Mucosa of rectum (tissue), 2 donors: ENCODE measurements at regions not wholly inside any gene's neighbourhood (a gene's known extent, or its start where the extent isn't known, plus 50 kb on each side); places are given as distances from the start of the nearest gene placed in this dataset.

Experiments
- H3K27ac ChIP-seq, 2 donors: one replicate each; pipeline ENCODE4 v1.7.0; 2013; ENCODE audit warnings: inconsistent platforms in 2 of 2, low read depth in 2 of 2, low read length in 2 of 2
- H3K27me3 ChIP-seq, 2 donors: one replicate each; pipeline ENCODE4 v1.7.0; 2013; ENCODE audit warnings: low read length in 2 of 2; ENCODE audit not compliant: control insufficient read depth in 2 of 2, insufficient read depth in 2 of 2
- H3K36me3 ChIP-seq, 2 donors: one replicate each; pipeline ENCODE4 v1.7.0; 2013; ENCODE audit warnings: low read length in 2 of 2; ENCODE audit not compliant: control insufficient read depth in 2 of 2, insufficient read depth in 2 of 2
- H3K4me1 ChIP-seq, 2 donors: one replicate each; pipeline ENCODE4 v1.7.0; 2013; ENCODE audit warnings: low read length in 2 of 2, mild to moderate bottlenecking in 1 of 2; ENCODE audit not compliant: control insufficient read depth in 2 of 2, insufficient read depth in 2 of 2
- H3K4me3 ChIP-seq, 2 donors: one replicate each; pipeline ENCODE4 v1.7.0; 2013; ENCODE audit warnings: low read length in 2 of 2
- H3K9ac ChIP-seq, 2 donors: one replicate each; pipeline ENCODE4 v1.7.0; 2013; ENCODE audit warnings: low read length in 2 of 2, low read depth in 1 of 2, mild to moderate bottlenecking in 1 of 2
- H3K9me3 ChIP-seq, 2 donors: one replicate each; pipeline ENCODE4 v1.7.0; 2013; ENCODE audit warnings: low read length in 2 of 2; ENCODE audit not compliant: control insufficient read depth in 2 of 2
- donor health status: healthy.
- donor health status: Normal muscosa, but diverticular disease.

- Histone ChIP-seq H3K9me3 (peaks cover 0 to 5% of the 10 kb centered on the region in 2 donors), H3K4me3 (no peak overlapping the region), H3K27ac (no peak overlapping the region), H3K27me3 (no peaks in the 10 kb centered on the region), H3K4me1 (no peaks in the 10 kb centered on the region), H3K36me3 (no peaks in the 10 kb centered on the region), H3K9ac (no peak overlapping the region)
These were observed 696.5 kb upstream of the CDH9 start for GRCh38 chr5:27734838-27735237.

- H3K27ac ChIP-seq: no peak overlapping the region
- no peaks in the 10 kb centered on the region for H3K4me1 ChIP-seq
- no peak overlapping the region for H3K4me3 ChIP-seq
- peaks cover 0 to 5% of the 10 kb centered on the region in 2 donors for H3K9me3 ChIP-seq
- H3K9ac ChIP-seq: no peak overlapping the region
- H3K27me3 ChIP-seq: no peaks in the 10 kb centered on the region
- no peaks in the 10 kb centered on the region for H3K36me3 ChIP-seq
These were observed 694.9 kb upstream of the CDH9 start for GRCh38 chr5:27733237-27733636.

GRCh38 chr5:27727254-27727653 is 688.9 kb upstream of the CDH9 start:
- Histone ChIP-seq H3K4me1 (no peaks in the 10 kb centered on the region), H3K27ac (no peak overlapping the region), H3K36me3 (no peaks in the 10 kb centered on the region), H3K27me3 (no peaks in the 10 kb centered on the region), H3K4me3 (no peak overlapping the region), H3K9me3 (no peaks in the 10 kb centered on the region), H3K9ac (no peak overlapping the region)

DNA sequence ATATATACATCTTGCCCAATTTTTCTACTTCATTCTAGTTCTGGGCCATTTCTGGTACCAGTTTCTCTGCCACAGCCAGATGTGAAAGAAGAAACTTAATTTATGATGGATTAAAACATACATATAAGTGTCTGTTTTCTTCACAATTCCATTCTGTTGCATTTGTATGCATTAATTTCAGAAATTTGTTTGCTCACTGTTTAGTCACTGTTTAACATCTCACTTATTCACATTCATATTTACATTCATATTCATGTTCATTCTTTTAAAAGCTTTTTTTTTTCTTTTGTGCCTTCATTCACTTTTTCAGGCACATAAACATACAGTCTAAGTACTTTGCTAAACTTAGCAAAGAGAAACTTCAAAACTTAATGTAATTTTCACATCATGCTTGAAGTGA is 684.0 kb upstream of the CDH9 start:
- Histone ChIP-seq H3K9ac (no peak overlapping the region), H3K9me3 (no peaks in the 10 kb centered on the region), H3K27me3 (no peaks in the 10 kb centered on the region), H3K27ac (no peak overlapping the region), H3K4me3 (no peak overlapping the region), H3K36me3 (no peaks in the 10 kb centered on the region), H3K4me1 (no peaks in the 10 kb centered on the region)

DNA sequence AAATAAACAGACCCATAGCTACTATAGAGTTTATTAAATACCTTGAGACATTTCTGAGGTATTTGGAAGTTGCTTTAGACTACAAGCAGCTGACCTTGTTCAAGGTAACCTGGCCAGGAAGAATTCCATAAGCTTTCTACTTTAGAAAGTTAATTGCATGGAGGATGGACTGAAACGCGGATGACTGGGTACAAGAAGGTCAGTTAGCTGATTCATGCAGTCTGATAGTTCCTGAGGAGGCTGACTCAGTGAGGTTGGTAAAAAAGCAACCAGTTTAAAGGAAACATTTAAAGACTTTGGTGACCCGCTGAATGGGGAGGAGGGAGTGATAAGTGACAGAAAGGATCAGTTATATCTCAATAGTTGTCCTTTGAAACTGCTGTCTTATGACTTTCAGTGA is 670.1 kb upstream of the CDH9 start:
- H3K27me3 ChIP-seq: no peaks in the 10 kb centered on the region
- H3K4me1 ChIP-seq: no peaks in the 10 kb centered on the region
- no peaks in the 10 kb centered on the region for H3K36me3 ChIP-seq
- H3K9me3 ChIP-seq: peaks cover 0 to under 1% of the 10 kb centered on the region in 2 donors
- H3K27ac ChIP-seq: no peak overlapping the region
- H3K9ac ChIP-seq: no peak overlapping the region
- no peak overlapping the region for H3K4me3 ChIP-seq

DNA sequence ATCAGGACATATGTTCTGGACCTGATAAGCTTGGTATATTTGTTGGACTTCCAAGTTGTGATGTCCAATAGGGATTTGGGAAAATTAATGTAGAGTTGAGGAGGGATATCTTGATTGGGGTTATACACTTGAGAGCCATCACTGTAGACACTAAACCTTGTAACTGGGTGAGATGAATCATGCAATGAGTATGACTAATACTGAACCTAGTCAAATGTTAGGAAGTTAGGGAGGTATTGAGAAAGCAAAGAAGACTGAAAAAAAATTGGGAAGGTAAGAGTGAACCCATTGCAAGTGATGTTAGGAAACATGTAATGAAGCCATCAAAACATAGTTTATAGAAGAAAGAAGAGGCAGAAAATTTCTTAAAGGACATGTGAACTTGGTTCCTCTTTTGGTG is 668.4 kb upstream of the CDH9 start:
- H3K9ac ChIP-seq: no peak overlapping the region
- no peak overlapping the region for H3K4me3 ChIP-seq
- no peaks in the 10 kb centered on the region for H3K4me1 ChIP-seq
- no peaks in the 10 kb centered on the region for H3K36me3 ChIP-seq
- no peaks in the 10 kb centered on the region for H3K27me3 ChIP-seq
- no peak overlapping the region for H3K27ac ChIP-seq
- no peaks in the 10 kb centered on the region for H3K9me3 ChIP-seq

GRCh38 chr5:27705661-27706060 is 667.3 kb upstream of the CDH9 start:
- Histone ChIP-seq H3K27ac (no peak overlapping the region), H3K4me3 (no peak overlapping the region)

DNA sequence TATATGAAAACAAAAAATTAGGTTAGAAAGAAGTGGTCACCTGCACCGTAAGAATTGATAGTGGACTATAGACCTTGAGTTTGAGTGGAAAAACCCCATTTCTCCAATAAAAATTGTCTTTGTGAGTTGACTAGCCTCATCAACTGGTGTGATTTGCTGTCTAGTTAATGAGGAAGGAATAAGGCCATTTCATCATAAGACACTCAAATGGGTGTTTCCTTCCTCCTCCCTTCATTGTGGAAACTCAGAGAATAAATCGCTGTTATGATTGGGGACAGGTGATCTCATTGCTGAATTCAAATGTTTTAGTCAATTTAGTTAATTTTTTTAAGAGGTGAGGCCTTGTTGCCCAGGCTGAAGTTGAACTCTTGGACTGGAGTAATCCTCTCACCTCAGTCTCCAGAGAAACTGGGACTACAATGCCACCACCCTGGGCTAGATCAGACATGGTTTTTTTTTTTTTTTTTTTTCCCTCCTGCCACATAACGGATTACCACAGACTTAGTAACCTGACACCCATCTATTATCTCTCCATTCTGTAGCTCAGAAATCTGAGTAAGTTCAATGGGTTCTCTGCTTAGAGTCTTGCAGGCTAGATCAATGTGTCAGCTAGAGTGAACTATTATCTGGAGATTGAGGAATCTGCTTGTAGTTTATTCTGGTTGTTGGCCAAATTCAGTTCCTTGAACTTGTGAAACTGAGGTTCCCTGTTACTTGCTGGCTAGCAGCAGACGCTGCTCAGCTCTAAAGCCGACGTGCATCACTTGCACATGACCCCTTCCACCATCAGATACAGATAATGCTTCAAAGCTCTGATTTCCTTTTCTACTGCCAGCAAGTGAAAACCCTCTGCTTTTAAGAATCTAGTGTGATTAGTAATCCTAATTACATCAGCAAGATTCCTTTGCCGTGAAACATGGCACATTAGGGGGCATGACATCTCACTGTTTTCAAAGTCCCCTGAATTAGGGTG is 663.8 kb upstream of the CDH9 start:
- H3K4me3 ChIP-seq: no peak overlapping the region
- H3K9ac ChIP-seq: no peak overlapping the region
- no peak overlapping the region for H3K27ac ChIP-seq
- H3K27me3 ChIP-seq: no peaks in the 10 kb centered on the region
- no peaks in the 10 kb centered on the region for H3K4me1 ChIP-seq
- H3K9me3 ChIP-seq: no peaks in the 10 kb centered on the region
- H3K36me3 ChIP-seq: no peaks in the 10 kb centered on the region

More at GRCh38 chr5:27705661-27706060, 667.3 kb upstream of the CDH9 start:
- Histone ChIP-seq H3K9me3 (no peaks in the 10 kb centered on the region), H3K36me3 (no peaks in the 10 kb centered on the region), H3K9ac (no peak overlapping the region), H3K4me1 (no peaks in the 10 kb centered on the region), H3K27me3 (no peaks in the 10 kb centered on the region)

GRCh38 chr5:27700526-27700925 is 662.1 kb upstream of the CDH9 start:
- Histone ChIP-seq H3K4me1 (no peaks in the 10 kb centered on the region), H3K36me3 (no peaks in the 10 kb centered on the region), H3K9ac (no peak overlapping the region), H3K9me3 (no peaks in the 10 kb centered on the region), H3K4me3 (no peak overlapping the region), H3K27ac (no peak overlapping the region), H3K27me3 (no peaks in the 10 kb centered on the region)

- Histone ChIP-seq H3K27ac (no peak overlapping the region), H3K36me3 (no peaks in the 10 kb centered on the region), H3K4me3 (no peak overlapping the region), H3K9ac (no peak overlapping the region), H3K4me1 (no peaks in the 10 kb centered on the region), H3K9me3 (no peaks in the 10 kb centered on the region), H3K27me3 (no peaks in the 10 kb centered on the region)
These were observed 644.2 kb upstream of the CDH9 start for GRCh38 chr5:27682600-27682999.
